HEK293T (cell line): ENCODE measurements at regions not wholly inside any gene's neighbourhood (a gene's known extent, or its start where the extent isn't known, plus 50 kb on each side); places are given as distances from the start of the nearest gene placed in this dataset.

Source experiments
- ARNT ChIP-seq: fragments of 450-650 bp; IDR thresholded peaks from 2 replicates; pipeline ENCODE4 v1.6.1; 2017; ENCODE audit warnings: mild to moderate bottlenecking
- BHLHE40 ChIP-seq: fragments of 450-650 bp; IDR thresholded peaks from 2 replicates; pipeline ENCODE4 v1.6.1; 2016; ENCODE audit warnings: mild to moderate bottlenecking, moderate library complexity, borderline replicate concordance
- CTBP1 ChIP-seq: fragments of 450-650 bp; IDR thresholded peaks from 2 replicates; pipeline ENCODE4 v1.6.1; 2016; ENCODE audit warnings: borderline replicate concordance
- ELF4 ChIP-seq: fragments of 450-650 bp; IDR thresholded peaks from 2 replicates; pipeline ENCODE4 v1.6.1; 2017; ENCODE audit warnings: antibody characterized with exemption
- FOXA1 ChIP-seq: fragments of 450-650 bp; IDR thresholded peaks from 2 replicates; pipeline ENCODE4 v1.6.1; 2016; ENCODE audit warnings: mild to moderate bottlenecking
- FOXK2 ChIP-seq: fragments of 450-650 bp; IDR thresholded peaks from 2 replicates; pipeline ENCODE4 v1.6.1; 2016; ENCODE audit warnings: mild to moderate bottlenecking
- FOXM1 ChIP-seq: fragments of 450-650 bp; IDR thresholded peaks from 2 replicates; pipeline ENCODE4 v1.6.1; 2017; ENCODE audit warnings: mild to moderate bottlenecking, borderline replicate concordance
- L3MBTL2 ChIP-seq: fragments of 450-650 bp; conservative IDR thresholded peaks from 2 replicates; pipeline ENCODE4 v1.6.1; 2016; ENCODE audit warnings: mild to moderate bottlenecking
- SUZ12 ChIP-seq: fragments of 450-650 bp; IDR thresholded peaks from 2 replicates; pipeline ENCODE4 v1.6.1; 2016; ENCODE audit warnings: mild to moderate bottlenecking
- TARDBP ChIP-seq: fragments of 450-650 bp; IDR thresholded peaks from 2 replicates; pipeline ENCODE4 v1.6.1; 2016
- ZNF384 ChIP-seq: fragments of 450-650 bp; IDR thresholded peaks from 2 replicates; pipeline ENCODE4 v1.6.1; 2016

GRCh38 chr2:83340424-83340823, 1118.7 kb downstream of the SUCLG1 start:
- no peak for TF ChIP-seq CTBP1
- no peak for TF ChIP-seq ELF4
- no peak for TF ChIP-seq FOXK2
- TF ChIP-seq SUZ12 = no peak
- no peak for TF ChIP-seq ZNF384
- no peak for TF ChIP-seq BHLHE40
- no peak for TF ChIP-seq ARNT
- TF ChIP-seq FOXA1 = no peak
- no peak for TF ChIP-seq FOXM1
- no peak for TF ChIP-seq L3MBTL2
- no peak for TF ChIP-seq TARDBP
